ENCODE measurements at regions not wholly inside any gene's neighbourhood (a gene's known extent, or its start where the extent isn't known, plus 50 kb on each side); places are given as distances from the start of the nearest gene placed in this dataset.

DNA sequence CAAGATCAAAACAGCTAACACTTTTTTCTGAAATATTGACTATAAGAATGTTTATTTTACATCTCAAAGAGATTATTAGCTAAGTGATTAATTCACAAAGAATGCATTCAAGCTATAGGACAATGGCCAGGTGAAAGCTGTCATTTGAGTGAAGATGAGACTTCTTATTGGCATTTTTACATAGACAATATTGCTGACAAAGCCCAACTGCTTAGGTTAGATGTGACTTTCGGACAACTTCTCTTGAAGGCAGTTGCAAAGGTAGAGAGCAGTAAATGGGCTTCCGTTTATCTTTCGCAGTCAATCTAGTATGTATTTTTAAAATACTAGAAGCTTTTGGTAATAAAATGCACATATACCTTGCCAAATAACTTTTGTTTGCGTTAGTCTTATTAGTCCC lies 1041.3 kb downstream of the AMY1C start:
- TF ChIP-seq GABPA (IDR thresholded peaks at IDR 0.05; ENCODE audit: low read depth, low read length) (no peak), GABPA (CRISPR knock-in tag; IDR thresholded peaks at IDR 0.05; ENCODE audit: low read depth) (no peak), SUZ12 (IDR thresholded peaks at IDR 0.05; ENCODE audit: low read depth, low read length) (no peak), RAD51 (IDR thresholded peaks at IDR 0.05; ENCODE audit: borderline replicate concordance) (no peak), NBN (conservative IDR thresholded peaks at IDR 0.05) (no peak), JUND (CRISPR knock-in tag; IDR thresholded peaks at IDR 0.05) (no peak)
- TF ChIP-seq, protein P1, sequence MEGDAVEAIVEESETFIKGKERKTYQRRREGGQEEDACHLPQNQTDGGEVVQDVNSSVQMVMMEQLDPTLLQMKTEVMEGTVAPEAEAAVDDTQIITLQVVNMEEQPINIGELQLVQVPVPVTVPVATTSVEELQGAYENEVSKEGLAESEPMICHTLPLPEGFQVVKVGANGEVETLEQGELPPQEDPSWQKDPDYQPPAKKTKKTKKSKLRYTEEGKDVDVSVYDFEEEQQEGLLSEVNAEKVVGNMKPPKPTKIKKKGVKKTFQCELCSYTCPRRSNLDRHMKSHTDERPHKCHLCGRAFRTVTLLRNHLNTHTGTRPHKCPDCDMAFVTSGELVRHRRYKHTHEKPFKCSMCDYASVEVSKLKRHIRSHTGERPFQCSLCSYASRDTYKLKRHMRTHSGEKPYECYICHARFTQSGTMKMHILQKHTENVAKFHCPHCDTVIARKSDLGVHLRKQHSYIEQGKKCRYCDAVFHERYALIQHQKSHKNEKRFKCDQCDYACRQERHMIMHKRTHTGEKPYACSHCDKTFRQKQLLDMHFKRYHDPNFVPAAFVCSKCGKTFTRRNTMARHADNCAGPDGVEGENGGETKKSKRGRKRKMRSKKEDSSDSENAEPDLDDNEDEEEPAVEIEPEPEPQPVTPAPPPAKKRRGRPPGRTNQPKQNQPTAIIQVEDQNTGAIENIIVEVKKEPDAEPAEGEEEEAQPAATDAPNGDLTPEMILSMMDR (CRISPR knock-in tag; IDR thresholded peaks at IDR 0.05) = no peak
- TF ChIP-seq, protein P2, sequence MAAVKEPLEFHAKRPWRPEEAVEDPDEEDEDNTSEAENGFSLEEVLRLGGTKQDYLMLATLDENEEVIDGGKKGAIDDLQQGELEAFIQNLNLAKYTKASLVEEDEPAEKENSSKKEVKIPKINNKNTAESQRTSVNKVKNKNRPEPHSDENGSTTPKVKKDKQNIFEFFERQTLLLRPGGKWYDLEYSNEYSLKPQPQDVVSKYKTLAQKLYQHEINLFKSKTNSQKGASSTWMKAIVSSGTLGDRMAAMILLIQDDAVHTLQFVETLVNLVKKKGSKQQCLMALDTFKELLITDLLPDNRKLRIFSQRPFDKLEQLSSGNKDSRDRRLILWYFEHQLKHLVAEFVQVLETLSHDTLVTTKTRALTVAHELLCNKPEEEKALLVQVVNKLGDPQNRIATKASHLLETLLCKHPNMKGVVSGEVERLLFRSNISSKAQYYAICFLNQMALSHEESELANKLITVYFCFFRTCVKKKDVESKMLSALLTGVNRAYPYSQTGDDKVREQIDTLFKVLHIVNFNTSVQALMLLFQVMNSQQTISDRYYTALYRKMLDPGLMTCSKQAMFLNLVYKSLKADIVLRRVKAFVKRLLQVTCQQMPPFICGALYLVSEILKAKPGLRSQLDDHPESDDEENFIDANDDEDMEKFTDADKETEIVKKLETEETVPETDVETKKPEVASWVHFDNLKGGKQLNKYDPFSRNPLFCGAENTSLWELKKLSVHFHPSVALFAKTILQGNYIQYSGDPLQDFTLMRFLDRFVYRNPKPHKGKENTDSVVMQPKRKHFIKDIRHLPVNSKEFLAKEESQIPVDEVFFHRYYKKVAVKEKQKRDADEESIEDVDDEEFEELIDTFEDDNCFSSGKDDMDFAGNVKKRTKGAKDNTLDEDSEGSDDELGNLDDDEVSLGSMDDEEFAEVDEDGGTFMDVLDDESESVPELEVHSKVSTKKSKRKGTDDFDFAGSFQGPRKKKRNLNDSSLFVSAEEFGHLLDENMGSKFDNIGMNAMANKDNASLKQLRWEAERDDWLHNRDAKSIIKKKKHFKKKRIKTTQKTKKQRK (IDR thresholded peaks at IDR 0.05; ENCODE audit: low read length) = no peak
